Neutrophil (primary cell): ENCODE measurements at regions not wholly inside any gene's neighbourhood (a gene's known extent, or its start where the extent isn't known, plus 50 kb on each side); places are given as distances from the start of the nearest gene placed in this dataset.
"Not testable (repeated sequence)": the region's sequence is repeated elsewhere in the genome, so short reads cannot be mapped to it uniquely, and the experiment has no call there.

Source experiments
- H3K27ac ChIP-seq: fragments of 200-600 bp; sonication (generic); 2 replicates; pipeline ENCODE4 v1.5.1; 2016; ENCODE audit warnings: mild to moderate bottlenecking, moderate library complexity
- H3K27me3 ChIP-seq: fragments of 200-600 bp; sonication (generic); 2 replicates; pipeline ENCODE4 v1.6.0; 2016; ENCODE audit warnings: mild to moderate bottlenecking
- H3K36me3 ChIP-seq: fragments of 200-600 bp; sonication (generic); 2 replicates; pipeline ENCODE4 v1.5.1; 2017
- H3K4me1 ChIP-seq, 2 experiments: fragments of 200-600 bp in 1 of 2; sonication (generic) in 1 of 2; 1 replicate in 1 of 2; 2 replicates in 1 of 2; pipeline versions ENCODE4 v1.5.1 to v1.6.1; 2013 to 2016; ENCODE audit warnings: low read depth in 1 of 2, low read length in 1 of 2, mild to moderate bottlenecking in 1 of 2, moderate library complexity in 1 of 2; ENCODE audit not compliant: control insufficient read depth in 1 of 2, insufficient read depth in 1 of 2
- H3K4me3 ChIP-seq, 2 experiments: fragments of 200-600 bp in 1 of 2; sonication (generic) in 1 of 2; 1 replicate in 1 of 2; 2 replicates in 1 of 2; pipeline ENCODE4 v1.5.1; 2013 to 2016; ENCODE audit warnings: low read depth in 1 of 2, low read length in 1 of 2, mild to moderate bottlenecking in 1 of 2, moderate library complexity in 1 of 2
- H3K9me3 ChIP-seq: fragments of 200-600 bp; sonication (generic); 2 replicates; pipeline ENCODE4 v1.5.1; 2016

DNA sequence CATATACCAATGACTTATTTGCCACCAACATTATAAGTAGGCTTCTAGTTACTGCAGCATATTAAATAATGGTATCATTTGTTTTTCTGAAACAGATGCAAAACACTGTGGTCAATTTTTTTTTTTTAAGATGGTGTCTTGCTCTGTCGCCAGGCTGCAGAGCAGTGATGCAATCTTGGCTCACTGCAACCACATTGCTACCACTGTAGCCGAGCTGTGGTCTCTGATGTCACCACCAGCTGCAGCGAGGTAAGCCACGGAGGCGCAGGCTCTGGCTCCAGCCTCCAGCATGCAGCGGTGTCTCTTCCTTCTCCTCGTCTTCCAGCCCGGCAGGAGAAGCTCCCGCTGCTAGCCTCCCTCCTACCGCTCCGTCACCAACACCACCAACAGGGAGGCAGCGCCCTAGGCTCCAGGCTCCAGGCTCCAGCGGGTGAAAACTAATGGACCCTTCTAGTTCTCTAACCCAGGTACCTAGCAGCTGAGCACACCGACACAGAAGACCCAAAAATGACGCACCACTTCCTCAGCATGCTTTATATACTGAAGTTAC lies 840.8 kb downstream of the SPATA31A1 start:
- H3K4me1 ChIP-seq, H3K4me3 ChIP-seq, H3K36me3 ChIP-seq, H3K27me3 ChIP-seq, H3K9me3 ChIP-seq, H3K27ac ChIP-seq: not testable (repeated sequence)

DNA sequence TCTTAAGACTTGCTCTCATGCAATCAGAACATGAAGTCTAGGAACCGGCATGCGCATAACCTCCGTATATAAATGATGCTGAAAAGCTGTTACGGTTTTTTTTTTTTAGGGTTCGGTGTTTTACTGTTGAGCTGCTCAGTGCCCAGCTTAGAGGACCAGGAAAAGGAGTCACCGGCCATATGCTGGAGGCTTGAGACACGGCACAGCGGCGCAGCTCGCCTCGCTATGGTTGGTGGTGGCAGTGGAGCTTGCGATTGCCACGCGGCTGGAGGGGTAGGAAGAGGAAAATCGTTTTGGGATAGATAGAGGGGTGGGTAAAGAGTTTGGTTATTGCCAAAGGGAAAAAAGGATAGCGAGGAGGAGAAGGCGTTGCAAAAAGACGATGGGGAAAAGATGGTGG lies 841.3 kb downstream of the SPATA31A1 start:
- H3K9me3 ChIP-seq, H3K36me3 ChIP-seq, H3K4me3 ChIP-seq, H3K4me1 ChIP-seq, H3K27me3 ChIP-seq, H3K27ac ChIP-seq: not testable (repeated sequence)

DNA sequence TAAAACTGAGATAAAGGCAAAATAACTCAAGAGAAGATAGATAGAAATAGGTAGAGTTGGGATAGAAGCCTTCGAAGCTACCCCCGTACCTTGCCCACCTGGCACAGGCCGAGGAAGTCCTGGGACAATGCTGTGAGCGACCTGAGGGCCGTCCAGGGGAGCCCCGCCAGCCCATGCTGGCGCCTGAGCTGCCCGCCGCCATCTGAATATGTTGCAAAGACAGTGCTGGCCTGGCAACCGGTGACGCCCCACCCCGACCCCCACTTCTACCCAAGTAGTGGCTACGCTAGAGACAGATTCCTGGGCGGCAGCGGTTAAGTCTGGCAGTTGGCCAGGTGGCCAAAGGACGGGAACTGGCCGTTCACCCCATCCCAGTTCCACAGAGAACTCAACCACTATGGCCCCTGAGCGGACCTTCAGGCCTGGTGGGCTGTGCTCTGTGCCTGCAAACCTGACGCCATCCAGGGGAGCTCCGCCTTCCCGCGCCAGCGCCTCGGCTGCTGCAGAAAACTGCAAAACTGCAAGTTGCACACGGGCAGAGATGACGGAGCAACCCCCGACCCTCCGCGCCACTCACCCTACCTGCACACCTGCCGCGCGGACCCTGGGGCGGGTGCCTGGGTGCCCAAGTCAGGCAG lies 866.2 kb downstream of the SPATA31A1 start:
- not testable (repeated sequence) for H3K27ac ChIP-seq, H3K9me3 ChIP-seq, H3K4me1 ChIP-seq, H3K36me3 ChIP-seq, H3K4me3 ChIP-seq
- peaks cover 31% of the 10 kb centered on the region for H3K27me3 ChIP-seq

DNA sequence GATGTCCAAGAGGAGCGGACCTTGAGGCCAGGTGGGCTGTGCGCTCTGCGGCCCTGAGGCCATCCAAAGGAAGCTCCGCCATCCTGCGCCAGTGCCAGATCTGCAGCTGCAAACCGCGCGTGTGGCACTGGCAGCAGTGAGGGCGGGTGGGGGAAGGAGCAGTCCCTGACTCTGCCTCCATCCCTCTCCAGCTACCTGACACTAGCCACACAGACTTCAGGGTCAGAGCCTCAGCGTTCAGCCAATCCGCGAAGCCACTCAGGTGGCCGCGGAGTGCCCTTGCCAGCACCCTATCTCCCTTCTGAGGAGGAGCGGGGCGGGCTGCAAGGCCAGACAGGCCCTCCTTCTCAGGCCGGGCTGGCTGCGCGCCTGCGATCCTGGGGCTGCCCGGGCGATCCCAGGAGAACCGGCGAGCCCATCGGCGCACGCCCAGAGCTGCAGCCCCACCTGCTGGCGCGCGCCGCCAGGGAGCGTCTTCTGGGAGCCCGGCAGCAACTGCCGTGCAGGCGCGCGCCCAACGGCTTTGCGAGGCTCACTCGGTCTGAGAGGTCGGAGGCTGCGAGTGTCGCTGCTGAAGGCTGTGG lies 867.2 kb downstream of the SPATA31A1 start:
- H3K36me3 ChIP-seq, H3K4me3 ChIP-seq, H3K27ac ChIP-seq, H3K9me3 ChIP-seq, H3K4me1 ChIP-seq: not testable (repeated sequence)
- H3K27me3 ChIP-seq = peaks cover 31% of the 10 kb centered on the region

DNA sequence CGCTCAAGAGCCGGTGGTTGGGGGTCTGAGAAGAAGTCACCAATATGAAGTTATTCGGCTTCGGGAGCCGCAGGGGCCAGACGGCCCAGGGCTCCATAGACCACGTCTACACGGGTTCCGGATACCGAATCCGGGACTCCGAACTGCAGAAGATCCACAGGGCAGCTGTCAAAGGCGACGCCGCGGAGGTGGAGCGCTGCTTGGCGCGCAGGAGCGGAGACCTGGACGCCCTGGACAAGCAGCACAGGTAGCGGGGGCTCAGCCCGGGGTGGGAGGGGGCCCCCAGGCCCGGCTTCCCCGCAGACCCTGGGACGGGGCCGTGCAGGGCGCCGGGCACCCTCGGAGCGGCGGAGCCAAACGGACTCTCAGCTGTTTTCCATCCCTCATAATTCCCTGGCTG lies 867.9 kb downstream of the SPATA31A1 start:
- H3K4me1 ChIP-seq, H3K27ac ChIP-seq, H3K4me3 ChIP-seq, H3K9me3 ChIP-seq, H3K36me3 ChIP-seq: not testable (repeated sequence)
- H3K27me3 ChIP-seq = peaks cover 31% of the 10 kb centered on the region
